Liver (tissue), 3 donors: ENCODE measurements at regions not wholly inside any gene's neighbourhood (a gene's known extent, or its start where the extent isn't known, plus 50 kb on each side); places are given as distances from the start of the nearest gene placed in this dataset.

Experiments
- ATF3 ChIP-seq: IDR thresholded peaks from 2 replicates; pipeline ENCODE4 v1.6.1; 2016; ENCODE audit warnings: antibody characterized with exemption
- CTCF ChIP-seq: fragments of 150-350 bp; IDR thresholded peaks from 2 replicates; pipeline ENCODE4 v1.5.1; 2017; ENCODE audit warnings: improper control_type of control experiment, low read depth, low read length; ENCODE audit not compliant: missing input control
- EGR1 ChIP-seq, 2 donors: IDR thresholded peaks; 2 replicates each; pipeline ENCODE4 v1.6.1; 2016 to 2018; ENCODE audit warnings: antibody characterized with exemption in 2 of 2, low read depth in 2 of 2
- FOXA1 ChIP-seq: IDR thresholded peaks from 2 replicates; pipeline ENCODE4 v1.6.1; 2016; ENCODE audit warnings: antibody characterized with exemption
- RAD21 ChIP-seq, 2 donors: IDR thresholded peaks; 2 replicates each; pipeline ENCODE4 v1.6.1; 2016; ENCODE audit warnings: antibody characterized with exemption in 2 of 2, mild to moderate bottlenecking in 2 of 2
- SP1 ChIP-seq: IDR thresholded peaks from 2 replicates; pipeline ENCODE4 v1.6.1; 2018; ENCODE audit warnings: antibody characterized with exemption, mild to moderate bottlenecking
- TAF1 ChIP-seq: conservative IDR thresholded peaks from 2 replicates; pipeline ENCODE4 v1.6.1; 2016; ENCODE audit warnings: antibody characterized with exemption, mild to moderate bottlenecking
- donor health status: healthy.
- donor health status: healthy.

GRCh38 chr16:26898200-26898599 lies 168.5 kb upstream of the C16orf82 start:
- TF ChIP-seq CTCF: no peak
- TF ChIP-seq RAD21 (IDR thresholded peaks at IDR 0.05): no peak
- no peak for TF ChIP-seq FOXA1
- TF ChIP-seq EGR1 (IDR thresholded peaks at IDR 0.05; ENCODE audit: low read depth in 2 of 2): no peak
- TF ChIP-seq ATF3: no peak
- TF ChIP-seq SP1: no peak
- no peak for TF ChIP-seq TAF1
